Endothelial cell of hepatic sinusoid (primary cell): ENCODE measurements at regions not wholly inside any gene's neighbourhood (a gene's known extent, or its start where the extent isn't known, plus 50 kb on each side); places are given as distances from the start of the nearest gene placed in this dataset.

Source experiments
- in situ Hi-C: cut with HindIII; loops from 2 replicates; pipeline ENCODE4 v1.10.0; 2017; ENCODE audit warnings: low sequenced_read_pairs

- in situ Hi-C loops = no loop called here
Measured at GRCh38 chr10:118537623-118538022, 57.8 kb downstream of the PRLHR start.

- in situ Hi-C loops = no loop called here
Measured at GRCh38 chr10:118534136-118534535, 61.3 kb downstream of the PRLHR start.

DNA sequence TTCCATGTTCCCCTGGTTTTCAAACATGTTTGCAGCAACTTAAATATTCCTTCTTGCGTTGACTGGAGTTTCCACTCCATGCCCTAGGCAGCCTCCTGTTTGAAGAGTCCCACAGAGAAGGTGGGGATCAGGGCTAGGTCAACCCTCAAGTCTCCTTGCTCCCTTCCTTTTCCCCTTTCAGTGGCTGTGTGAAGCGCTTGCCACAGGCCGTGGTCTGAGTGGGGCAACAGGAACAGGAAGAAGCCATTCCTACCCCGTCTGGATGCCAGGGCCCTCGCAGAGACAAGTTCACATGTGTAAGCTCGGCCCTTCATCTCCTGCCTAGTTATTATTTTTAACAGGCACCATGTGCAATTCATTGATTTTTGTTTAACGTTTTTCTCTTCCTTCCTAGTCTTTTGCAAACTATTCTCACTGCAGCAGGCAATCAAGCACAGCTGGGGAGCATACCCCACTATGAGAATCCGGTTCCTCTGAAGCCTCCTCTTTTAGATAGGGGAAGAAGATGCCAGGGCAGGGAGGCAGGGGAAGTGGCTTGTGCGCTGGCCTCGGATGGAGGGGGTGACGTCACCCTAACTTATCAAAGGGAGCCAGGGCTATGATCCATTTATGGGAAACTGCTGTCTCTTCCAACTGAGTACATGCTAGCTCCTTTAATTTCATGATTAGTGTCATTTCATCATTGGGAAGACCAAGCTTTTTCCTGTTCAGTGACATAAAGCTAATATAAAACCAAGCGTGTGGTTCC, 64.2 kb downstream of the PRLHR start:
- in situ Hi-C loops = no loop called here

GRCh38 chr10:118528426-118528825, 67.0 kb downstream of the PRLHR start:
- in situ Hi-C loops = no loop called here

DNA sequence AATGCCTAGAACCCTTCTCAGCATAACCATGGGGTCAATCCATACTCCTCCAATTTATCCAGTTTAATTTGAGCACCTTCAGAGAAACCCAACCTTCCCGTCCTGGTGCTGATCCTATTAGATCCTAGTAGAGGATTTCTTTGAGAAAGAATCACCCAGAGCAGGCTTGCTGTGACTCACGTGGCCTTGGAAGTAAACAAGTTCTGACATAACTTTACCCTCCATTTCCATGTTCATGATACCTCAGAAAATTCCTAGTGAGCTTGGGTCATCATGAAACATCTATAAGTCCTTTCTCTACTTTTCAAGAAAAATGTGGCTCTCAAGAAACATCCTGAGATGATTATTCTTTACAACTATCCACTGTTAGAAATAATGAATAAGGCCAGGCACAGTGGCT, 71.7 kb downstream of the PRLHR start:
- in situ Hi-C loops = no loop called here

DNA sequence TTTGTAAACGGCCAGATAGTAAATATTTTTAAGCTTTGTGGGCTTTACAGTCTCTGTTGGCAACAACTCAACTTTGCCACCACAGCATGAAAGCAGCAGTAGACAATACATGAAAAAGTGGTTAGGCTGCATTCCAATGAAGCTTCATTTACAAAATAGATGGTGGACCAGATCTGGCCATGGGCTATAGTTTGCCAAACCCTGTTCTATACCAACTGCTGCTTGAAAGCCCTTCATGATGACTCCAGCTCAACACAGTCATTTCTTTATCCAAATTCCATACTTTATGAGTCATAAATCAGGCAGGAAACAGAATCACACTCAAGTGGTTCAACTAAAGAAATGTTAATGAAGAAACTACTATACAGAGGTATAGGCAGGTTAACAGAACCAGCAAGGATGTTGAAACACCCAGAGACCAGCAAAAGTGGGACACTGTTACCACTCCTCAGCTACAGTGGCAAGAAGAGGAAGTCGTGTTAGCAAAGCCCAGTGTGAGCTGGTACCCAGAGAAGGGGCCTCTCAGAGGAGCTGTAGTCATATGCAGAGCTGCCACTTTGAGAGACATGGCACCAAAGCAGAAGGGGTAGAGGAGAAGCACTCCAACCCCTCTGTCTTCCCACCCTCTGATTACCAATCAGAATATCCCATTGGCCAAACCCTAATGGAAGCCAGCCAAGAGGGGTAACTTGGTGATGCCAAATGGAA, 72.5 kb downstream of the PRLHR start:
- in situ Hi-C loops = no loop called here

GRCh38 chr10:118521415-118522117, 73.9 kb downstream of the PRLHR start:
- in situ Hi-C loops = no loop called here

DNA sequence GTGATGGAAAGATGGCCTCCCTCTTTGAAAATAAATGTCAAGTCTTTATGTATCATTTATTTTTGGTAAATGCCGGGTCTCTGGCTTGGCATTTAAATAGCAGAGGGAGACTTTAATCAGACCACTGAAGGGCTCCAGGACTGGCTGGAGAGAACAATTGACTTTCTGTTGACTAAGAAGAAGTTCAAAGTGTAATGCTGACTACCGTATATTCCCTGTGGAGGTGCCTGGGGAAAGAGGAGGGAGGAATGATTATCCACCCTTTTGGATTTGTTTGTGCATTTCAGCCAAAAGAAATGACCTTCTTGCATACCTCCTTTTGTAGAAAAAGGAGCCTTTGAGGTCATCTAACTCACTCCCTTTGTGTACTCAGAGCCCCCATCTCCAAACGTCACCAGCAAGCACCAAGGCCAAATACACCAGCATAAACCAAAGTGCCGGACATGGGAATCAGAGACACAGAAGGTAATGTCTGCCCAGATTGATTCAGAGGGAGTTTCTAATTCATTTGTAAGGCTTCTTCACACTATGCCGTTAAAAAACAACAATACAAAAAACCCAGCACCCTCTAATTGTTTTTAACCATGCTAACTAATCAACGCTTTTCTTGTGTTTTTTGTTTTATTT, 75.2 kb downstream of the PRLHR start:
- in situ Hi-C loops = no loop called here

GRCh38 chr10:118518095-118518494, 77.4 kb downstream of the PRLHR start:
- in situ Hi-C loops = no loop called here

DNA sequence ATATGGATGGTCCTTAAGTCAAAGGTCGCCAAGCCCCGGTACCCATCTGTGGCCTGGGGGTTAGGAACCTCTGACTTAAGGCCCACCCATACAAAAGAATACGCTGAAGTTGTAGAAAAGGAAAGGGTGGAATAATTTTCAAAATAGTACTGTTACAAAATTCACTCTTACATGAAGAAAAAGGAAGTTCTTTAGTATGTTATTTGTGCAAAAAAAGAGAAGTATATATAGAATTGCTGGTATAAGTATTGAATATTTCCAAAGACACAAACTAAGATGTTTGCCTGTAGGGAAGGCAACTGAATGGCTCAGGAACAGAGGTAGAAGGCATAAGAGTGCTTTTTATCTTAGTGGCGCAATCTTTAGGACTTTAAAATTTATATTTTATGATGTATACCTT, 78.7 kb downstream of the PRLHR start:
- in situ Hi-C loops = no loop called here

DNA sequence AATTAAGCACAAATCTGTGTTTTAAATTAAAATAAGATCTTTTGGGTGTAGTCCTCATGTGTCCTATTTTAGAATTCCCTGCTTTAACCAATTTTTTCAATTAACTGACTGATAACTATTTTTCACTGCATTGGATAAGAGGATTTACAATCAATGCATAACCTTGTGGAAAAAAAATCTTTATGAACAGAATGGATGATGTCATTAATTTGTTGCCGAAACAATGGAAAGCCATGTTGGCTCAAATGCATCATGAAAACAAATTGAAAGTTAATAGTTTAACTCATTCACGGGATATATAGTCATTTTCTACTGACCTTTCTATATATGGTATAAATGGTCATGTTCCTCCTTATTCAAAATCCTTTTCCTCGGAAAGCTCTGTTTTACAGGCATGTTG, 82.3 kb downstream of the PRLHR start:
- in situ Hi-C loops = no loop called here

DNA sequence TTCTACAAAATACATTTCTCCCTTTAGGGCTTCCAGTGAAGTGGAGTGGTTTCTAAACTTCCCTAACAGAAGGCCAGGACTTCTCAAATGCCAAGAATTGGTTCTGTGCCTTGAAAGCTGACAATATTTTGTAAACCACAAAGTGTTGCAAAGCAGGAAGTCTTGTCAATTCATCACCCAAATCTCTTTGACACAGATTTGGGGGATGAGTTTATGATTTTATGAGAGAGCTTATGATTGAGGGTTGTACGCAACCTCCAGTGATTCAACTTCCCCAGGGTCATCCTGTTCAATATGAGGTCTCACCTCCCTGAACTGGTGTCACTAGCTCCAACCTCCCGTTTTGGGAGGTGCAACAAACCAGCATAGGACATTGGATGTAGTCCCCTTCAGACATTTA, 83.7 kb downstream of the PRLHR start:
- in situ Hi-C loops = no loop called here

- in situ Hi-C loops = no loop called here
Measured at GRCh38 chr10:118508863-118509262, 86.6 kb downstream of the PRLHR start.

GRCh38 chr10:118508355-118508754, 87.1 kb downstream of the PRLHR start:
- in situ Hi-C loops = no loop called here

DNA sequence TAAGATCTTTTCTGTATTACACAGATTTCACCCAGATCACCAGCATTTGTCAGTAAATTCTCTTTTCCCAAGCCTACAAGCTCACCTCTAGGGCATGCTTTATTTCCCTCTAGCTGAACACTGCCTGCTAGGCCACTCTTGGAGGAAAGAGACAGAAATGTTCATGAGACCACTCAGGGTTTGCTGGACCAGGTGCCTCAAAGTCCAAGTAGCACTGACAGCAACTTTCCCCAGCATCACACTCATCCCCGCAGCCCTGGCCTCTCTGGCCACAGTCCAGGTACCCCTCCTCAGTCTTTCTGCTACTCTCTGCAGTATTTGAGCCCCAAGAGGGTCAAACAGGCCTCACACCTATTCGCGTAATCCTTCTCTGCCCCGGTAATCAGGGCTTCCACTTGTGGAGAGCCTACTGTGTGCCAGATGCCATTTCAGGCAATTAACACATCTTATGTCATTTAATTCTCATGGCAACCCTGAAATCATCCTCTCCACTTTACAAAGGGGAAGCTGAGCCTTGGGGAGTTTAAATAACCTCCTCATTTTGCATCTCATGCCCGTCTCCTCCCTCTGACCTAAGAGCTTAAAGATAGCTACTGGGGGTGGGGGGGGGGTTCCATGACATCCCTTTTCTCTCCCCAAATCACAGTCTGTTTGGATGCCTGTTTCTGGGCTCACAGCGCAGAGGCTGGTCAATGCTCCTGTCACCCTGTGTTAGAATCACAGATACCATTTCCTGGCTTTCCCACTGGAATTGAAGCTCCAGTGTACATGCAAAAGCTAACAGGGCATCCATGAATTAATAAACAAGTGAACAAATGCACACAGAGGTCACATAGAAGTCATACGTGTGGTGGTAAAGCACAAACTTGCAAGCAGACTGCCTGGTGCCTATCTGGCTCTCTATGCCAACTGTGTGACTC, 88.5 kb downstream of the PRLHR start:
- in situ Hi-C loops = no loop called here

DNA sequence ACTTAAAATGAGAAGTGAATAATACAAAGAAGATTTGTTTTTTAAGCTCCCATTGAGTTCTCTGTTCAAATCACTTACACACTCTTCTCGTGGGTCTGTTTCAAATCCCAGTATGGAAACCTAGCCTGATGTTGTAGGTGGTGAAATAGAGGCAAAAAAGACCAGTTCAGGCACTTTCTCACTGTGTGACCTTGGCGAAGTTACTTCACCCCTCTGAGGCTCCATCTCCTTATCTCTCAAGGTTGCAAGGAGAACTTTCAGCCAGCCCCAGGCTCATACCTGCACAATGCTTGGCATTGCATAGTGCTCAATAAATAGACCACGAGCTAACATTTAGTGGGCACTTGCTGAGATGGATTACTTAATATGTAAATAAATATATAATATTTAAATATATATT, 90.1 kb downstream of the PRLHR start:
- in situ Hi-C loops = no loop called here

- in situ Hi-C loops = no loop called here
Measured at GRCh38 chr10:118504467-118505205, 90.8 kb downstream of the PRLHR start.

- in situ Hi-C loops = no loop called here
Measured at GRCh38 chr10:118504044-118504443, 91.4 kb downstream of the PRLHR start.

DNA sequence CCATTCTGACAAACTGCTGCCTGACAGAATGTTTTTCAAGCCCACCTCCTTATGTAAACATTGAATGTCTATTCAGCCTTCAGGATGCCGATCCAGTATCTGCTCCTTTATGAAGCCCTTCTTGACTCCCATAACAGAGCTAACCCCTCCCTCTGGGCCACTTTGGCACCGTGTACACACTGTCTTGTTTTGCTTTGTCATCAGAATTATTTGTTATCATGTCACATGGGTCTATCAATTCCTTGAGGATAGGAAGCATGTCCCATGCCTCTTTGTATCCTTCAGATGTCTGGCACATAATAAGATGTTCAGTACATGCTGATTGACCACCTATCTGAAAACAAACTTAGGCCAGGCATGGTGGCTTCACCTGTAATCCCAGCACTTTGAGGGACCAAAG, 92.3 kb downstream of the PRLHR start:
- in situ Hi-C loops = no loop called here
